ENCODE measurements at regions not wholly inside any gene's neighbourhood (a gene's known extent, or its start where the extent isn't known, plus 50 kb on each side); places are given as distances from the start of the nearest gene placed in this dataset.

- DNase-seq: no peak
Observed at GRCh38 chr7:38086857-38087256, 91.2 kb upstream of the STARD3NL start.

GRCh38 chr7:38102507-38102906 lies 75.5 kb upstream of the STARD3NL start:
- DNase-seq: peak; percentile 6

- DNase-seq: peak; percentile 72
Observed at GRCh38 chr7:38105874-38106483, 72.1 kb upstream of the STARD3NL start.

- peak; percentile 79 for DNase-seq
Observed at GRCh38 chr7:38107486-38107893, 70.6 kb upstream of the STARD3NL start.

GRCh38 chr7:38112075-38112474 lies 66.0 kb upstream of the STARD3NL start:
- DNase-seq: no peak

- DNase-seq: no peak
Observed at GRCh38 chr7:38120076-38120475, 58.0 kb upstream of the STARD3NL start.

GRCh38 chr7:38122501-38122900 lies 55.5 kb upstream of the STARD3NL start:
- no peak for DNase-seq

GRCh38 chr7:38123494-38123893 lies 54.6 kb upstream of the STARD3NL start:
- no peak for DNase-seq

GRCh38 chr7:38127216-38128207 lies 50.5 kb upstream of the STARD3NL start:
- no peak for DNase-seq

Measured in dermis blood vessel endothelial cell (primary cell).